H9 (cell line): ENCODE measurements at regions not wholly inside any gene's neighbourhood (a gene's known extent, or its start where the extent isn't known, plus 50 kb on each side); places are given as distances from the start of the nearest gene placed in this dataset.

Source experiments
- DNase-seq: peaks from one replicate; pipeline ENCODE4 v3.0.0-alpha.2; 2017
- H2AFZ ChIP-seq: one replicate; pipeline ENCODE4 v1.6.1; 2013; ENCODE audit warnings: mild to moderate bottlenecking, low read length, control low read depth, moderate library complexity
- H2AK5ac ChIP-seq: 2 replicates; pipeline ENCODE4 v1.6.1; 2013; ENCODE audit warnings: low read length, control low read depth, mixed read lengths; ENCODE audit not compliant: insufficient read length
- H2BK120ac ChIP-seq: one replicate; pipeline ENCODE4 v1.6.1; 2013; ENCODE audit warnings: low read depth, mild to moderate bottlenecking, low read length, control low read depth, inconsistent platforms; ENCODE audit not compliant: poor library complexity, severe bottlenecking
- H2BK12ac ChIP-seq: 2 replicates; pipeline ENCODE4 v1.6.1; 2013; ENCODE audit warnings: low read length, control low read depth, mixed read lengths, low read depth; ENCODE audit not compliant: insufficient read length
- H2BK15ac ChIP-seq: 2 replicates; pipeline ENCODE4 v1.6.1; 2013; ENCODE audit warnings: low read depth, low read length, control low read depth
- H2BK20ac ChIP-seq: one replicate; pipeline ENCODE4 v1.6.1; 2013; ENCODE audit warnings: low read depth, mild to moderate bottlenecking, low read length, control low read depth, inconsistent platforms; ENCODE audit not compliant: poor library complexity, severe bottlenecking
- H2BK5ac ChIP-seq: 2 replicates; pipeline ENCODE4 v1.6.1; 2013; ENCODE audit warnings: low read length, control low read depth, mixed read lengths; ENCODE audit not compliant: insufficient read length
- H3K14ac ChIP-seq: 2 replicates; pipeline ENCODE4 v1.6.1; 2013; ENCODE audit warnings: low read length, control low read depth; ENCODE audit not compliant: insufficient read depth
- H3K18ac ChIP-seq: 2 replicates; pipeline ENCODE4 v1.6.1; 2013; ENCODE audit warnings: low read depth, mild to moderate bottlenecking, mixed read lengths, low read length, control low read depth; ENCODE audit not compliant: insufficient read length
- H3K23ac ChIP-seq: 2 replicates; pipeline ENCODE4 v1.6.1; 2013; ENCODE audit warnings: low read length, control low read depth, mixed read lengths, low read depth; ENCODE audit not compliant: insufficient read length
- H3K23me2 ChIP-seq: 2 replicates; pipeline ENCODE4 v1.6.1; 2013; ENCODE audit warnings: low read depth, mild to moderate bottlenecking, mixed read lengths, low read length, control low read depth; ENCODE audit not compliant: insufficient read length, poor library complexity, severe bottlenecking
- H3K27ac ChIP-seq: 2 replicates; pipeline ENCODE4 v1.5.1; 2013; ENCODE audit warnings: low read length, control low read depth, mixed read lengths, low read depth; ENCODE audit not compliant: insufficient read length
- H3K27me3 ChIP-seq: 2 replicates; pipeline ENCODE4 v1.6.1; 2013; ENCODE audit warnings: low read length, control low read depth, inconsistent platforms; ENCODE audit not compliant: insufficient read depth
- H3K4ac ChIP-seq: 2 replicates; pipeline ENCODE4 v1.6.1; 2013; ENCODE audit warnings: low read depth, mild to moderate bottlenecking, control low read depth, inconsistent platforms, low read length, moderate library complexity
- H3K4me1 ChIP-seq: 2 replicates; pipeline ENCODE4 v1.6.1; 2013; ENCODE audit warnings: low read length, control low read depth, inconsistent platforms; ENCODE audit not compliant: insufficient read depth
- H3K4me2 ChIP-seq: 2 replicates; pipeline ENCODE4 v1.6.1; 2013; ENCODE audit warnings: low read length, control low read depth, mixed read lengths; ENCODE audit not compliant: insufficient read length, insufficient read depth
- H3K56ac ChIP-seq: 2 replicates; pipeline ENCODE4 v1.6.1; 2013; ENCODE audit warnings: low read depth, mild to moderate bottlenecking, mixed read lengths, low read length, control low read depth; ENCODE audit not compliant: insufficient read length
- H3K79me1 ChIP-seq: 2 replicates; pipeline ENCODE4 v1.6.1; 2013; ENCODE audit warnings: low read depth, mild to moderate bottlenecking, moderate library complexity, low read length, control low read depth, inconsistent platforms; ENCODE audit not compliant: insufficient read depth, poor library complexity, severe bottlenecking
- H3K79me2 ChIP-seq: 2 replicates; pipeline ENCODE4 v1.6.1; 2013; ENCODE audit warnings: low read length, control low read depth, inconsistent platforms; ENCODE audit not compliant: insufficient read depth
- H3K9ac ChIP-seq: 2 replicates; pipeline ENCODE4 v1.6.1; 2013; ENCODE audit warnings: low read length, control low read depth, mixed read lengths; ENCODE audit not compliant: insufficient read length; ENCODE audit errors: extremely low read depth
- H3K9me3 ChIP-seq: one replicate; pipeline ENCODE4 v1.6.1; 2013; ENCODE audit warnings: low read depth, low read length, inconsistent platforms; ENCODE audit not compliant: control insufficient read depth
- H3T11ph ChIP-seq: one replicate; pipeline ENCODE4 v1.6.1; 2013; ENCODE audit warnings: mild to moderate bottlenecking, low read length, control low read depth, inconsistent platforms
- H4K20me1 ChIP-seq: one replicate; pipeline ENCODE4 v1.6.1; 2013; ENCODE audit not compliant: control insufficient read depth, insufficient read length, insufficient read depth
- H4K5ac ChIP-seq: 2 replicates; pipeline ENCODE4 v1.6.1; 2013; ENCODE audit warnings: low read depth, mild to moderate bottlenecking, mixed read lengths, low read length, control low read depth; ENCODE audit not compliant: insufficient read length
- H4K8ac ChIP-seq: replicated peaks from 2 replicates; pipeline ENCODE4 v1.6.1; 2013; ENCODE audit warnings: low read length, control low read depth, mixed read lengths, low read depth; ENCODE audit not compliant: insufficient read length
- H4K91ac ChIP-seq: 2 replicates; pipeline ENCODE4 v1.6.1; 2013; ENCODE audit warnings: low read depth, mild to moderate bottlenecking, moderate library complexity, mixed read lengths, low read length, control low read depth; ENCODE audit not compliant: insufficient read length
- H3K27ac Mint-ChIP-seq, 3 experiments: 2 replicates in 2 of 3; 3 replicates in 1 of 3; pipeline ENCODE4 v1.8.0; 2020 to 2021; ENCODE audit warnings: mixed read lengths in 3 of 3, mild to moderate bottlenecking in 1 of 3, moderate library complexity in 1 of 3
- H3K27me3 Mint-ChIP-seq: 2 replicates; pipeline ENCODE4 v1.8.0; 2021; ENCODE audit warnings: low read depth, mild to moderate bottlenecking, moderate library complexity, mixed read lengths
- H3K36me3 Mint-ChIP-seq, 3 experiments: 2 replicates in 2 of 3; 3 replicates in 1 of 3; pipeline ENCODE4 v1.8.0; 2020 to 2021; ENCODE audit warnings: low read depth in 3 of 3, mixed read lengths in 3 of 3; ENCODE audit not compliant: insufficient read depth in 1 of 3
- H3K4me1 Mint-ChIP-seq, 2 experiments: 2 replicates each; pipeline ENCODE4 v1.8.0; 2020; ENCODE audit warnings: mixed read lengths in 2 of 2
- H3K4me3 Mint-ChIP-seq, 2 experiments: 2 replicates in 1 of 2; 3 replicates in 1 of 2; pipeline ENCODE4 v1.8.0; 2020 to 2021; ENCODE audit warnings: mild to moderate bottlenecking in 2 of 2, mixed read lengths in 2 of 2, moderate library complexity in 1 of 2
- H3K9me3 Mint-ChIP-seq, 2 experiments: 2 replicates in 1 of 2; 3 replicates in 1 of 2; pipeline ENCODE4 v1.8.0; 2020; ENCODE audit warnings: mild to moderate bottlenecking in 2 of 2, mixed read lengths in 2 of 2, moderate library complexity in 1 of 2
- WGBS: extraction: QIAGEN DNeasy Blood & Tissue Kit; methylation state at CpG from one replicate; pipeline ENCODE4 v1.1.7; 2013; ENCODE audit warnings: missing lambda C conversion rate, low lambda C conversion rate, mixed read lengths; ENCODE audit not compliant: insufficient read length; ENCODE audit errors: extremely low coverage; 5-methylcytosine and 5-hydroxymethylcytosine counted together
- TF ChIP-seq, protein P1 (sequence below): fragments of 200-600 bp; sonication (generic); conservative IDR thresholded peaks from 3 replicates; pipeline ENCODE4 v1.8.0; 2021; ENCODE audit warnings: antibody characterized with exemption, mild to moderate bottlenecking

DNA sequence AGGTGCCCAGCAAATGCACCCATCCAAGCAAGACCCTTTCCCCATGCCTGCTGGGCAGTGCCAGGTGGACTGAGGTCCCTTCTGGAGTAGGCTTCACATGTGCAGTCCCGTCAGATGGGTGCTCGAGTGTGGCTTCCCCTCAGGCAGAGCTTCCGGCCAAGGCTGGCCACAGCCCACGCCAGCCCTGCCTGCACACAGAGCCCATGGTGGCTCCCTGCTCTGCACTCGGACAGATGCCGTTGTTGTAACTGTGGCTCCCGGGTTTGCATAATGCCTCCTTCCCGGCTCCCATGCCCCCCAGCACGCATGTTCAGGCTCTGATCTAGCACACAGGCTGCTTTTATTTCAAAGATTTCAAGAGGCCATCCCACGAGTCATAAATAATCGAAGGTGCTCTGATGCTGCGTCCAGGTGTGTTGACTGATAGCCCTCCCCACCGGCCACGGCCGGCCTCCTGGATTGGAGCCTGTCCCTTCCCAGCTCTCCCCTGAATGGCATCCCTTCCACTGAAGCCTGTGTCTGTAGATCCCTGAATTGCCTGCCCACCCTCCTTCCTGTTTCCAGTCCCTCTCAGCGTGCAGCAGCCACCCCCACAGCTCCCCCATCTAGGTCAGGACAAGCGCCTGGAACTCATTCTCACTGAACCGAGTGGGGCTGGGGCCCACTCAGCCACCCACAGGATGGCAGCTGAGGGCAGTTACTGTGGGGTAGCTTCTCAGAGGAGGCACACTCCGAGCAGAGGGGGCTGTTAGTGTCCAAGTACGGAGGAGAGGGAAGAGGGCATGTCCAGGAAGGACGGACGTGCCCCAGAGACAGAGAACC lies 100.0 kb upstream of the LINGO1 start:
- DNase-seq = no peak
- H3K14ac ChIP-seq = no peak overlapping the region; the same call in 1 of the 2 replicates
- H3T11ph ChIP-seq = no peak overlapping the region

More for the DNA sequence above, 100.0 kb upstream of the LINGO1 start:
- Histone ChIP-seq H3K4ac (no peak overlapping the region), H3K79me1 (no peaks in the 10 kb centered on the region), H4K20me1 (no peaks in the 10 kb centered on the region), H3K79me2 (no peaks in the 10 kb centered on the region), H3K9me3 (no peaks in the 10 kb centered on the region), H3K4me2 (no peak overlapping the region), H2BK5ac (no peak overlapping the region), H4K91ac (no peak overlapping the region), H2BK15ac (no peak overlapping the region), H3K18ac (no peak overlapping the region), H3K23me2 (no peaks in the 10 kb centered on the region), H3K23ac (no peak overlapping the region), H4K8ac (no peak overlapping the region), H4K5ac (no peak overlapping the region), H2BK20ac (no peak overlapping the region), H3K56ac (no peak overlapping the region), H2BK12ac (no peak overlapping the region), H3K4me1 (peaks cover 2% of the 10 kb centered on the region; the same call in 1 of the 2 replicates), H3K9ac (no peak overlapping the region), H3K27me3 (no peaks in the 10 kb centered on the region), H2AK5ac (no peak overlapping the region), H3K27ac (no peak overlapping the region), H2AFZ (no peak overlapping the region), H2BK120ac (no peak overlapping the region)
- no peak overlapping the region for H3K4me3 Mint-ChIP-seq
- peaks cover 9 to 27% of the 10 kb centered on the region in 2 experiments for H3K4me1 Mint-ChIP-seq
- no CpG with 5 or more reads among the region's 22 CpGs for WGBS
- no peak overlapping the region; a peak in 2 of 7 replicates for H3K27ac Mint-ChIP-seq
- no peaks in the 10 kb centered on the region for H3K9me3 Mint-ChIP-seq
- H3K36me3 Mint-ChIP-seq = no peaks in the 10 kb centered on the region
- H3K27me3 Mint-ChIP-seq = peaks cover 19% of the 10 kb centered on the region
- TF ChIP-seq, protein P1, sequence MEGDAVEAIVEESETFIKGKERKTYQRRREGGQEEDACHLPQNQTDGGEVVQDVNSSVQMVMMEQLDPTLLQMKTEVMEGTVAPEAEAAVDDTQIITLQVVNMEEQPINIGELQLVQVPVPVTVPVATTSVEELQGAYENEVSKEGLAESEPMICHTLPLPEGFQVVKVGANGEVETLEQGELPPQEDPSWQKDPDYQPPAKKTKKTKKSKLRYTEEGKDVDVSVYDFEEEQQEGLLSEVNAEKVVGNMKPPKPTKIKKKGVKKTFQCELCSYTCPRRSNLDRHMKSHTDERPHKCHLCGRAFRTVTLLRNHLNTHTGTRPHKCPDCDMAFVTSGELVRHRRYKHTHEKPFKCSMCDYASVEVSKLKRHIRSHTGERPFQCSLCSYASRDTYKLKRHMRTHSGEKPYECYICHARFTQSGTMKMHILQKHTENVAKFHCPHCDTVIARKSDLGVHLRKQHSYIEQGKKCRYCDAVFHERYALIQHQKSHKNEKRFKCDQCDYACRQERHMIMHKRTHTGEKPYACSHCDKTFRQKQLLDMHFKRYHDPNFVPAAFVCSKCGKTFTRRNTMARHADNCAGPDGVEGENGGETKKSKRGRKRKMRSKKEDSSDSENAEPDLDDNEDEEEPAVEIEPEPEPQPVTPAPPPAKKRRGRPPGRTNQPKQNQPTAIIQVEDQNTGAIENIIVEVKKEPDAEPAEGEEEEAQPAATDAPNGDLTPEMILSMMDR = no peak
